Activated T-cell treated with anti-CD3 and anti-CD28 coated beads, Interleukin-2, amount 50 U/mL, for 48 hours (primary cell): ENCODE measurements at regions not wholly inside any gene's neighbourhood (a gene's known extent, or its start where the extent isn't known, plus 50 kb on each side); places are given as distances from the start of the nearest gene placed in this dataset.
"Not testable (repeated sequence)": the region's sequence is repeated elsewhere in the genome, so short reads cannot be mapped to it uniquely, and the experiment has no call there.

ENCODE experiments used
- DNase-seq, 2 experiments: peaks; one replicate each; pipeline ENCODE4 v3.0.0-alpha.2; 2020

DNA sequence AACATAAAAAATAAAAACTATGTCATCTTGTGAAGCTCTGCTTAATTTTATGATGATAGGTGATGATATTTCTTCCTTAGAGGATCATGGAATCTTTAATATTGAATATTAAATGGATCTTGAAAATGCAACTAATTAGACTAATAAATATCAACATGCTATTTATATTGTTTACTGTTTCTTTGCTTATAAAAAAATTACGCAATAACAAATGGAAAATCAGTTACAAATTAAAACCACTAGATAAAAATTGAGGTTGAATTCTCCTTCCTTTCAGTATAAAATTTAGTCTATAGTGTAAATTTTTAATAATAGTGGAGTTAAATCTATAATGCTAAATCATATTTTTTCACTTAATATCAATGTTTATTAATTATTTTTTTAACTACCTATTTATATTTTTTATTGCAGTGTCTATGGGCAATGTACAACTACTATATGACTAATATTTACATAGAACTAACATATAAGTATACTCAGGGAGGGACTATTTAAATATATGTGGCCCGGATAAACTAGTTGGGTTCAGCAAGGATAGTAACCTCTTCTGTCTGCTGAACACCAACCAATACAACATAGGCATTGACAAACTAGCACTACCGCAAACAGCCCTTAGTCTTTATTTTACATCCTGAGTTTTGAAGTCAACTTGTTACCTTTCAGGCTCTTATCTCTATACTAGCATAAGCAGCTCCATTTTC lies 628.0 kb downstream of the EFNB2 start:
- DNase-seq, result no peak

DNA sequence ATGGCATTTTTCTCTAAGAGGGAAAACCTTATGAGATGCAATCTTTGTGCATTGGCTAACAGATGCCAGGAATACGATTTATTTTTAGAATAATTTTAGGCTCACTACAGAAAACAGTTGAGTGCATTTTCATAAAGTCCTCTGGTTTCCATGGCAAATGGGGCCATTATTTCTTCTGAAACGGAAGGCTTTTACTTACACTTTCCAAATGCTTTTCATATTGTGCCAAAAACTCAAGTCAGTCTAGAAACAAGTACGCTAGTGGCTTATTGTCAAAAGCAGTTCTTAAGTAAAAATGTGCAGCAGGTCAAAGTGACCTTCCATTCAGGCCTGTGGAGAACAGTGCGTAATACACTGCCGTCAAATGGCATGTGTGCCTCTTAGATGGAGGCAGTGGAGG lies 628.7 kb downstream of the EFNB2 start:
- DNase-seq, result no peak

GRCh38 chr13:105904034-105904742 lies 631.3 kb downstream of the EFNB2 start:
- no peak for DNase-seq

DNA sequence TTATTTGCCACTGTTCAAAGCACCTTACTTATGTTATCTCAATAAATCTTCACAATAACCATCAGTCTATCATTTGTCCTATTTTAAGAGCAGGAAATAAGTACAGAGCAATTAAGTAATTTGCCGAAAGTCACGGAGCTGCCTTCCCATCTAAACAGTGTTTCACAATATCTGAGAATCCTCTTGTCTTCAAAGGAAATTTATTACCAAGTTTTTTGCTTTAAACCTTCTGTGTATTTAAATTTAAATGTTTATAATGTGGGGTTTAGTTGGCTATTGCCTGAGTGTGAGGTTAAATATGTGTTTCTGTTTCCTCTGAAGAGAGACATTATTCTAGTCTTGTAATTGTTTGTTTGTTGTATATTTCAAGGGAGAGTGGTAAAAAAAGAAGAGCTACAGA lies 633.1 kb downstream of the EFNB2 start:
- DNase-seq, result no peak

DNA sequence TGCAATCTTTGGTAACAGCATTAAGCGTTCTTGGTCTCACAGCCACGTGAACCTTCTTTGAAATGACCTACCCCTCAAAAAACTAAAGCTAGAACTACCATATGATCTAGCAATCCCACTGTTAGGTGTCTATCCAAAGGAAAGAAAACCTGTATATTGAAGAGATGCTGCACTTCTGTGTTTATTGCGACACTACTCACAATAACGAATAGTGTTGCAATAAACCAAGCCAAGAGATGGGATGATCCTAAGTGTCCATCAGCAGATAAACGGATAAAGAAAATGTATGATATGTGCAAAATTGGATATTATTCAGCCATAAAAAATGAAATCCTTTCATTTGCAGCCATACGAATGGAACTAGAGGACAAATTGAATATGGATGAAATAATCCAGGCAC lies 637.9 kb downstream of the EFNB2 start:
- DNase-seq, result no peak

DNA sequence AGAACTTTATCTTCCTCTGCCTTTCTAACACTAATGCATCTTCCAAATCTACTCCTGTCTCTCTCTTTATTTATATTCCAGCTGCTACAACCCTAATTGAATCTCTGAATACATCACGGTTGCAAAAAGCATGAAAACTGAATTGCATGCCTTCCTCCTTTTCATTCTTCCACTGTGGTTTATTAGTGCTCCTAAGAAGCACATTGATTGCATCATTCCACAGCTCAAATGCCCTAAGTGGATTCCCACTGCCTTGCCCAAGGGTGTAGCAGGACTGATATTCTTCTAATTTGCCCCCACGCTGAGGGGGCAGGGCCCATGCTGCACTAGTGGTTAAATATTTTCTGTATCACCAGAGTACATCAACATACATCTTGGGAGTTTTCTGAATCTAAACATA lies 640.8 kb downstream of the EFNB2 start:
- DNase-seq, result no peak

GRCh38 chr13:105890509-105890908 lies 645.0 kb downstream of the EFNB2 start:
- DNase-seq, result no peak

DNA sequence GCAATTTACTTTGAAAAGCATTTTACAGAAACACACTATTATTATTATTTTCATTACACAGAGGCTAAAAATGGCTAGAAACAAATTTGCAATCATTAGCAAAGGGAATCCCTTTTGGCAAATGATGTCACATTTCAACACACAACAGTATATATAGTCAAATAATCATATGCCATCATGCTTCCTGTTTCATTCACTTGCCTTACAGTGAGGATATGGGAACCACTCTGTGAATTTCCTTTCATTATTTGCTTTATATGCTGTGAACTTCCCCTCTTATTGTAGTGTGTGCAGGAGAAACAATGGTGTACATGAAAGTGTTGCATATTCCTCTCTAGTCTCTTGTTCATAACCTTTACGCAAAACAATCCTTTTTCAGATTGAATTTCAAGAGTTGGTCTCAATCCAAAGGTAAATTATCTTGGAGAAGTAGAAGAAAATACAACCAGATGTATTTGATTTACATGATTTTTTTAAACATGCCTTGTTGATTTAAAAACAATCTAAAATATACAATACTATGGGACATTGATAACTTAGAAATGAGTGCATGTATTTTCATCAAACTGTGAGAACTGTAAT lies 657.3 kb downstream of the EFNB2 start:
- no peak for DNase-seq

- DNase-seq, result no peak
Observed at GRCh38 chr13:105874814-105875213, 660.6 kb downstream of the EFNB2 start.

DNA sequence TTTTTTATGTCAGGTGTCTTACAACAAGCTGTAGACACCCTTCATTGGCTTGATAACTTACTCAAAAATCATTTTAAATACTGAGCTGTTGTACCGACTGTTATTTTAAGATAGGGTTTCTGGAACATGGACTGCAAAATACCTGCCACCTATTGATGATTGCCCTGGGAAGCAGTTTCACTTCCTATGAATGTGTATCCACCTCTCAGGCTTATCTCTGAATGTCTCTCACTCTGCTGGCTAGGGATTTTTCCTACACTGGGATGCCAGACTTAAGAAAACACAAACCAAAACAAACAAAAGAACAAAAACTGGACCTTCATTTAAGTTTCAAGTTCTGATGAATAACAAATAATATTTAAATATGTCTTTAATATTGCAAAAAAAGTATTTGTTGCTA lies 663.7 kb downstream of the EFNB2 start:
- no peak for DNase-seq

- no peak for DNase-seq
Observed at GRCh38 chr13:105871326-105871725, 664.1 kb downstream of the EFNB2 start.

GRCh38 chr13:105863300-105863920 lies 672.1 kb downstream of the EFNB2 start:
- DNase-seq, result no peak

- DNase-seq, result no peak
Observed at GRCh38 chr13:105848494-105848893, 687.0 kb downstream of the EFNB2 start.

DNA sequence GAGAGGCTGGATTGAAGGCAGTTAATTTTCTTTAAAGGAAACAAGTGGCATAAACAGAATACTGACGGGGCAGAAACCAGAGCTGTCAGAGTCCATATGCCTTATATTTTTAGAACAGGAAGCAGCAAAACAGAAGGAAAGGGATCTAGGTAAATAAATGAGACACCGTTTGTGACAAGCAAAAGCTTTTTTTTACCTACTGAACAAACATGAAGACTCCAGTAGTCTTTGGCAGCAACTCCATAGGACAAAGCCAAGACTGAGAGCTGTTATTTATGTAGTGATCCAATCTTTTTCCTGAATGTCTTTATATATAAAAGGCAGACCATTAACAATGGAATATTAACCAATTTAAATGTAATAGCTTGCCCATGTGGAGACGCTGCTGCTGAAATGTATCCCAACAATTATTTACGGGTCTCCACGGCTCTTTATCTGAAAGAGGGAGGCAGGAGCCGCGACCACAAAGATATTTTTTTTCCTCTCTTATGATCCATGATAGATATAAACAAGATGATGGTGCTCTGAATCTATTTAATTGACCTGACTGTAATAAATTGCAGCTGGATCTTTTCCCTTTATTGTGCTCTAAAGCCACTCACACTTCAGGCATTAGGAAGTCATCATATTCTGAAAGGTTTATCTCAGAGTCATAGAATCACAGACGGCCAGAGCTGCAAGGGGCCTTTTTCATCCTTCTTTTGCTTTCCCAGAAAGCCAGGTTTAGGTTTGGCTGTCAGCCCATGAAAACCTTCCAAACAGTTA lies 687.8 kb downstream of the EFNB2 start:
- no peak for DNase-seq

DNA sequence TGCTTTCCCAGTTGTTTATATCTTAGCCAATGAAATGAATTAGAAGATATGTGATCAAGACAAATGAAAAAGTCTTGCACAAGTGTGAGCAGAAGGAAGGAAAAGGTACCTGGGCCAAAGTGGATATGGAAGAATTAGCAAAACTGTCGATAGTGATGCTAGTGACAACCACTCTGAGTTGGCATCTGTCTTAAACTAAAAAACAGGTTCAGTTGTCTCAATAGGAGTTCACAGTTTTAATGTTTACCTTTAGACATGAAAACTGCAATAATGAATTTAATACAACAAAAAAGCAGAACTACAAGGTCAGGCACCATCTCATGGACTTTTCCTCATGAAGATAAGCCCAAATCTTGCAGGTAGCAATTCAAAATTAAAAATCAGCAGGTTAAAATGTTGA lies 688.5 kb downstream of the EFNB2 start:
- no peak for DNase-seq

GRCh38 chr13:105841286-105841685 lies 694.2 kb downstream of the EFNB2 start:
- no peak for DNase-seq

GRCh38 chr13:105838231-105838630 lies 697.2 kb downstream of the EFNB2 start:
- no peak for DNase-seq

- not testable (repeated sequence) for DNase-seq
Observed at GRCh38 chr13:105837295-105837694, 698.2 kb downstream of the EFNB2 start.

DNA sequence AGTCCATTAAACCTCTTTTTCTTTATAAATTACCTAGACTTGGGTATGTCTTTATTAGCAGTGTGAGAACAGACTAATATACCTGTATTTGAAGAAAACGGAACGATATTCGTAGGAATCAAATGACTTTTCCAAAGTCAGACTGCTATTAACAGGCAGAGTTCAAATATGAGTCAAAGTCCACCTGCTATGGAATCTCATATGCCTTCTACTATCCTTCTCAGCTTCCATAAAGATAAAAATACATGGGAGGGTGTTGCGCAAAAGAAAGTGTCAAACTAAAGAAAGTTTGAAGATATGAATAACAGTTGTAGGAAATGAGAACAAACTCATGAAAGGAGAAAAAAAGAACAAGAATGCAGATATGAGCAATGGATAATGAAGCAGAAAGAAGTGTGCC lies 704.6 kb downstream of the EFNB2 start:
- no peak for DNase-seq

- no peak for DNase-seq
Observed at GRCh38 chr13:105827111-105827809, 708.2 kb downstream of the EFNB2 start.

GRCh38 chr13:105825071-105825470 lies 710.4 kb downstream of the EFNB2 start:
- no peak for DNase-seq

DNA sequence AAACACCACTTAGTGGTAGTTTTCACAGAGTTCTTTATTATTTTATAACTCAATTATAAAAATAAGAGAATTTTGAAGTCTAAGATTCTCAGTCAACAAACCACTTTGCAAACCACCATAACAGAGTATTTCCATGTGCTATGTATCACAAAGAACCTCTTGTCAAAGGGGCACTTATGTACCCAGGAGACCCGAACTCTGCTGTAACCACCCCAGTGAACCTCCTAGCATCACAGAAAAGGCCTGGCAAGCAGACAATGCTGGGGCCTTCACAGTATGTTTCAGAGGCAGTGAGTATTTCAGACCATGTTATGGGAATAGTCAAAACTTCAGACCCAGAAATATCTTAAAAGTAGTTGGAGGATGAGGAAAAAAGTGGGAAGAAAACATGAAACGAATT lies 714.1 kb downstream of the EFNB2 start:
- DNase-seq, result no peak

DNA sequence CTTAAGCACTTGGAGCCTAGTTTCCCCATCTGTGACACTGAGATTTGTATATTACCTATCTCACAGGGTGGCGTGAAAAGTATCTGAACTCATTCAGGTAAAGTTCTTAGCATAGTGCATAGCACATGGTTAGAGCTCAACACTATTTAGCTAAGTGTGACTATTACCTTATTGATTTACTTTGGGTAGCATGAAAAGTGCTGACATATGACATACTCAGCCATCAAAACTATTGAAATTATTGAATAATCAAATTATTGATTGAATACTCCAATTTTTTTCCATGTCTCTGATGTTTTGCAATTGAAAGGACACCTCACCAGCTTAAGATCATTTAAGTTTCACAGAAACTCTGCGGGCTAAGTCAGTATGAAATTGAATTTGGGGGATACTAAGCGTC lies 715.0 kb downstream of the EFNB2 start:
- DNase-seq, result no peak
